Lower leg skin (tissue), 3 donors: ENCODE measurements at regions not wholly inside any gene's neighbourhood (a gene's known extent, or its start where the extent isn't known, plus 50 kb on each side); places are given as distances from the start of the nearest gene placed in this dataset.

ENCODE experiments used
- CTCF ChIP-seq, 3 donors: fragments of 450-650 bp; IDR thresholded peaks; one replicate each; pipeline ENCODE4 v1.5.1; 2016; ENCODE audit warnings: antibody characterized with exemption in 3 of 3, mild to moderate bottlenecking in 3 of 3, moderate library complexity in 2 of 3
- POLR2A ChIP-seq, 2 donors: fragments of 450-650 bp; IDR thresholded peaks; one replicate each; pipeline ENCODE4 v1.6.1; 2016 to 2017; ENCODE audit warnings: antibody characterized with exemption in 2 of 2, mild to moderate bottlenecking in 1 of 2, moderate library complexity in 1 of 2

DNA sequence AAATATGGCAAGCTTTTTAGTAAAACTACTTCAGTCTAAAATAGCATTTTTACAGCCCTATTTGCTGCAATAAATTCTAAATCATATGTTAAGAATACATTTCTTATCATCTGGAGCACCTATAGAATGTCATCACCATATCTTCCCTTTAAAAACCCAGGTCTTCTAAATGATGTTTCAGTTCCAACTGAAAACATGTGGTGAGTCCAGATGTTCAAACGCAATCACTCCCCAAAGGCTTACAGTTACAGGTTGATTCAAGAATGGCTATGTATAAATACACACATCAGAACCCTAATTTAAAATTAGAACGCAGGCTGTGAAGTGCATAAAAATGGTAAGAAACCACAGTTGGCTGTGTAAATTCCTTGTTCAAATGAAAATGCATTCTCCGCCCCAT is 796.3 kb downstream of the MAT2B start:
- no peak for TF ChIP-seq CTCF (IDR thresholded peaks at IDR 0.05)
- TF ChIP-seq POLR2A (IDR thresholded peaks at IDR 0.05), result no peak
